A673 (cell line): ENCODE measurements at regions not wholly inside any gene's neighbourhood (a gene's known extent, or its start where the extent isn't known, plus 50 kb on each side); places are given as distances from the start of the nearest gene placed in this dataset.

Experiments
- BruUV-seq: library from RNA; stranded (reverse); fragments of 400-500 nt; replicated peaks from 2 replicates; lab custom pipeline; 2021; lab: Mats Ljungman, UMichigan
- CTCF ChIA-PET: fragments of 300-600 bp; sonication (Branson Sonifier 250); formaldehyde crosslinking; loops from one replicate; lab custom pipeline; 2022; ENCODE audit warnings: antibody characterized with exemption; lab: Charles Lee
- POLR2A ChIA-PET: fragments of 300-600 bp; sonication (Branson Sonifier 250); formaldehyde crosslinking; loops from one replicate; lab custom pipeline; 2022; ENCODE audit warnings: antibody characterized with exemption; ENCODE audit not compliant: low non-redundant PET; lab: Charles Lee
- DNase-seq: peaks from one replicate; pipeline ENCODE4 v3.0.0-alpha.2; 2015; ENCODE audit warnings: low spot score
- H3K27ac ChIP-seq: fragments of 200-600 bp; sonication (generic); 2 replicates; pipeline ENCODE4 v1.5.1; 2016; ENCODE audit warnings: mixed run types, low read depth, mild to moderate bottlenecking, mixed read lengths, antibody characterized with exemption, low read length; ENCODE audit not compliant: poor library complexity, severe bottlenecking
- H3K27me3 ChIP-seq: fragments of 200-600 bp; sonication (generic); replicated peaks from 2 replicates; pipeline ENCODE4 v1.6.1; 2017; ENCODE audit warnings: mixed run types, low read depth, mild to moderate bottlenecking, mixed read lengths, antibody characterized with exemption, low read length; ENCODE audit not compliant: insufficient read depth, poor library complexity
- H3K36me3 ChIP-seq: fragments of 200-600 bp; sonication (generic); 2 replicates; pipeline ENCODE4 v1.6.1; 2016; ENCODE audit warnings: mixed run types, mild to moderate bottlenecking, mixed read lengths, antibody characterized with exemption, low read length; ENCODE audit not compliant: insufficient read depth, poor library complexity, severe bottlenecking
- H3K4me1 ChIP-seq: fragments of 200-600 bp; sonication (generic); 2 replicates; pipeline ENCODE4 v1.6.1; 2017; ENCODE audit warnings: mixed run types, mild to moderate bottlenecking, mixed read lengths, antibody characterized with exemption, low read length; ENCODE audit not compliant: insufficient read depth, poor library complexity, severe bottlenecking
- H3K4me3 ChIP-seq: fragments of 200-600 bp; sonication (generic); 2 replicates; pipeline ENCODE4 v1.5.1; 2016; ENCODE audit warnings: low read depth, mixed run types, mild to moderate bottlenecking, mixed read lengths, low read length; ENCODE audit not compliant: poor library complexity, severe bottlenecking
- H3K9me3 ChIP-seq: fragments of 200-600 bp; sonication (generic); 2 replicates; pipeline ENCODE4 v1.6.1; 2016; ENCODE audit warnings: mixed run types, low read depth, mild to moderate bottlenecking, mixed read lengths, antibody characterized with exemption, low read length; ENCODE audit not compliant: poor library complexity, severe bottlenecking
- EZH2 ChIP-seq: fragments of 200-600 bp; sonication (generic); IDR thresholded peaks from 2 replicates; pipeline ENCODE4 v1.6.1; 2017; ENCODE audit warnings: borderline replicate concordance, low read depth, mild to moderate bottlenecking, mixed read lengths, antibody characterized with exemption, low read length; ENCODE audit not compliant: poor library complexity, severe bottlenecking
- intact Hi-C: fragments of 100-400 bp; cut with micrococcal nuclease; formaldehyde crosslinking; loops from one replicate; pipeline ENCODE4 v1.10.0; 2022; ENCODE audit not compliant: unreplicated experiment
- TF ChIP-seq, protein P1 (sequence below): fragments of 300-800, 200-600 bp; sonication (generic); conservative IDR thresholded peaks from 2 replicates; pipeline ENCODE4 v1.5.1; 2017; ENCODE audit warnings: low read depth, mild to moderate bottlenecking, antibody characterized with exemption, low read length, moderate library complexity, mixed read lengths

DNA sequence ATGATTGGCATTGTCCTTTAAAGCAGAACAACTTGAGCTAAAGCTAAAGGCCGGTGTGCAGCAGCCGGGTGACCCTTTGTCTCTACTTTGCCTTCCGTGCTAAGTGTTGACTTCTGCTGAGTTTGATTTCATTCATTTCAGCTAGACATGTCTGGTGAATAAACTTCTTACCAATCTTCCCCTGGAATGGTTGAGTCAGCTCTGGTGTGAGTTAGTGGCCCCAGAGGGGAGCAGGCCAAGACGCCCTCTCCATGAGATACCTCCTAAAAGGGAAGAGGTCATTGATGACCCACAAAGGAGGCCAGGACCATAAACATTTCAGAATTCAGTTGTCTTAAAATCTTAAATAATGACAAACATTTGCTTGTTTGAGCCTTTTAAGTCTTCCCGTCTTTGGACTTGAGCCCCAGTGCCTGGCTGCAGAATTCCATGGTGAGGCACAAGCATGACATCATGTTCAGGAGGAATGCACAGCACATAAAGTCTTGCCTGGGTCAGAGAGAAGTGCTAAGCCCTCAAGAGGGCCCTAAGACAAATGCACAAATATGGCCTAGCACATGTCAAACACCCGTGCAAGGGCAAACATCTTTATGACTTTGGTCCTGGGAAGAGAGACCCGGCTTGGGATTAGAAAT is 96.3 kb upstream of the NEDD9 start:
- intact Hi-C loops = no loop called here
- no TSS peak for BruUV-seq
- POLR2A ChIA-PET = no interaction called here

DNA sequence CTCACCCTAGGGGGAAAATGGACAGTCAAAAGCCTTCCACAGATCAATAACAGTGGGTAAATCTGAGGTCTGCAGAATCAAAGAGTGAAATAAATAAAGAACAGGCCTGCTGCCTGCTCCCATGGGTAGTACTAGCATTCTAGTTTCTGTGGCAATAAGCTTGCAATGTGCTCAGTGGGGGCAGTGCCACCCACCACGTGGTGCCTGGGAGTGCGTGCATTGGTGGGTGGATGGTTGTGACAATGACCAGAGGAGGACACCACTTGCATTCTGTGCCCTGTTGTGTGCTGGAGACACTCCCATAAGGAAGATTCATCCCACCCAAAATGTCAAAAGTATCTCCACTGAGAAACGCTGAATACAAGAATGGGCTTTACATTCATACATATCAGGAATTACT is 95.5 kb upstream of the NEDD9 start:
- Histone ChIP-seq H3K27ac (no peak overlapping the region), H3K9me3 (no peaks in the 10 kb centered on the region), H3K27me3 (no peaks in the 10 kb centered on the region), H3K36me3 (no peaks in the 10 kb centered on the region), H3K4me3 (no peak overlapping the region), H3K4me1 (no peaks in the 10 kb centered on the region)
- TF ChIP-seq, protein P1, sequence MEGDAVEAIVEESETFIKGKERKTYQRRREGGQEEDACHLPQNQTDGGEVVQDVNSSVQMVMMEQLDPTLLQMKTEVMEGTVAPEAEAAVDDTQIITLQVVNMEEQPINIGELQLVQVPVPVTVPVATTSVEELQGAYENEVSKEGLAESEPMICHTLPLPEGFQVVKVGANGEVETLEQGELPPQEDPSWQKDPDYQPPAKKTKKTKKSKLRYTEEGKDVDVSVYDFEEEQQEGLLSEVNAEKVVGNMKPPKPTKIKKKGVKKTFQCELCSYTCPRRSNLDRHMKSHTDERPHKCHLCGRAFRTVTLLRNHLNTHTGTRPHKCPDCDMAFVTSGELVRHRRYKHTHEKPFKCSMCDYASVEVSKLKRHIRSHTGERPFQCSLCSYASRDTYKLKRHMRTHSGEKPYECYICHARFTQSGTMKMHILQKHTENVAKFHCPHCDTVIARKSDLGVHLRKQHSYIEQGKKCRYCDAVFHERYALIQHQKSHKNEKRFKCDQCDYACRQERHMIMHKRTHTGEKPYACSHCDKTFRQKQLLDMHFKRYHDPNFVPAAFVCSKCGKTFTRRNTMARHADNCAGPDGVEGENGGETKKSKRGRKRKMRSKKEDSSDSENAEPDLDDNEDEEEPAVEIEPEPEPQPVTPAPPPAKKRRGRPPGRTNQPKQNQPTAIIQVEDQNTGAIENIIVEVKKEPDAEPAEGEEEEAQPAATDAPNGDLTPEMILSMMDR = no peak
- no peak for TF ChIP-seq EZH2
- no peak for DNase-seq
- CTCF ChIA-PET = no interaction called here
- no TSS peak for BruUV-seq
- POLR2A ChIA-PET = no interaction called here
- intact Hi-C loops = no loop called here

More for the DNA sequence above, 96.3 kb upstream of the NEDD9 start:
- H3K4me1 ChIP-seq = no peaks in the 10 kb centered on the region
- no peak overlapping the region for H3K4me3 ChIP-seq
- H3K27ac ChIP-seq = no peak overlapping the region
- no peak for DNase-seq
- H3K9me3 ChIP-seq = no peaks in the 10 kb centered on the region
- TF ChIP-seq EZH2 = no peak
- TF ChIP-seq, protein P1 = no peak
- no peaks in the 10 kb centered on the region for H3K36me3 ChIP-seq
- CTCF ChIA-PET = no interaction called here
- H3K27me3 ChIP-seq = no peaks in the 10 kb centered on the region

DNA sequence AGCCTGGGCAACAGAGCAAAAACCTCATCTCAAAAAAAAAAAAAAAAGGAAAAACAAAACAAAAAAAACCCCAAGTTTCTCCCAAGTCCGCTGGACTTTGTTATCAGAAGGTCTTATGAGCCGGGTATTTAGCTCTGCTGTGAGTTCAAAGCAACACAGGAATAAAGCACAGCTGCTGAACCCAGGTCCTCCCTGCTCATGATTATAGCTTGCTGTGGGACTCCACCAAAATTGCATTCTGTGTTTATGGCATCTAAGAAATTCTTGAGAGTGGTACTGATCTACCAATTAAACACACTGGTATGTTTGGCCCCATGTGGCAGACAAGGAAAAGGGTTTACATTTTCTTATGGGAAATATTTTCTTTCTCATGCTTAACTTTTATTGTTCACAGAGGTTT is 93.6 kb upstream of the NEDD9 start:
- H3K4me3 ChIP-seq = no peak overlapping the region
- H3K36me3 ChIP-seq = no peaks in the 10 kb centered on the region
- intact Hi-C loops = no loop called here
- no peak for TF ChIP-seq EZH2
- TF ChIP-seq, protein P1 = no peak
- no TSS peak for BruUV-seq
- H3K9me3 ChIP-seq = no peaks in the 10 kb centered on the region
- no peaks in the 10 kb centered on the region for H3K4me1 ChIP-seq
- H3K27ac ChIP-seq = no peak overlapping the region
- no peak for DNase-seq
- ChIA-PET POLR2A (no interaction called here), CTCF (no interaction called here)
- H3K27me3 ChIP-seq = no peaks in the 10 kb centered on the region
